ENCODE measurements at regions not wholly inside any gene's neighbourhood (a gene's known extent, or its start where the extent isn't known, plus 50 kb on each side); places are given as distances from the start of the nearest gene placed in this dataset.
"Not testable (repeated sequence)": the region's sequence is repeated elsewhere in the genome, so short reads cannot be mapped to it uniquely, and the experiment has no call there.

- DNase-seq = no peak
Observed at GRCh38 chr4:163988865-163989264, 494.4 kb downstream of the TMA16 start.

- no peak for DNase-seq
Observed at GRCh38 chr4:163991298-163991865, 496.9 kb downstream of the TMA16 start.

- DNase-seq = no peak
Observed at GRCh38 chr4:164009435-164009834, 514.9 kb downstream of the TMA16 start.

- no peak for DNase-seq
Observed at GRCh38 chr4:164011791-164012190, 517.3 kb downstream of the TMA16 start.

- DNase-seq = peak; percentile 12
Observed at GRCh38 chr4:164012396-164013027, 518.0 kb downstream of the TMA16 start.

GRCh38 chr4:164021947-164022346 is 527.5 kb downstream of the TMA16 start:
- DNase-seq = no peak

- no peak for DNase-seq
Observed at GRCh38 chr4:164023214-164023613, 528.7 kb downstream of the TMA16 start.

GRCh38 chr4:164027805-164028204 is 533.3 kb downstream of the TMA16 start:
- no peak for DNase-seq

GRCh38 chr4:164039482-164039881 is 545.0 kb downstream of the TMA16 start:
- DNase-seq = no peak

GRCh38 chr4:164056426-164057142 is 562.1 kb downstream of the TMA16 start:
- no peak for DNase-seq

GRCh38 chr4:164058776-164059445 is 564.4 kb downstream of the TMA16 start:
- DNase-seq = no peak

GRCh38 chr4:164060456-164060855 is 566.0 kb downstream of the TMA16 start:
- no peak for DNase-seq

GRCh38 chr4:164068392-164068791 is 573.9 kb downstream of the TMA16 start:
- DNase-seq = no peak

- DNase-seq = no peak
Observed at GRCh38 chr4:164070625-164071024, 576.1 kb downstream of the TMA16 start.

GRCh38 chr4:164081371-164081770 is 586.9 kb downstream of the TMA16 start:
- DNase-seq = no peak

- DNase-seq = no peak
Observed at GRCh38 chr4:164081801-164082200, 587.3 kb downstream of the TMA16 start.

GRCh38 chr4:164087733-164088132 is 593.2 kb downstream of the TMA16 start:
- DNase-seq = no peak

- DNase-seq = no peak
Observed at GRCh38 chr4:164095313-164096110, 601.0 kb downstream of the TMA16 start.

- DNase-seq = no peak
Observed at GRCh38 chr4:164096766-164097518, 602.5 kb downstream of the TMA16 start.

- DNase-seq = not testable (repeated sequence)
Observed at GRCh38 chr4:164100741-164101365, 606.4 kb downstream of the TMA16 start.

- no peak for DNase-seq
Observed at GRCh38 chr4:164108971-164109370, 614.5 kb downstream of the TMA16 start.

- DNase-seq = no peak
Observed at GRCh38 chr4:164109503-164109902, 615.0 kb downstream of the TMA16 start.
